ENCODE measurements at regions not wholly inside any gene's neighbourhood (a gene's known extent, or its start where the extent isn't known, plus 50 kb on each side); places are given as distances from the start of the nearest gene placed in this dataset.
"Not testable (repeated sequence)": the region's sequence is repeated elsewhere in the genome, so short reads cannot be mapped to it uniquely, and the experiment has no call there.

DNA sequence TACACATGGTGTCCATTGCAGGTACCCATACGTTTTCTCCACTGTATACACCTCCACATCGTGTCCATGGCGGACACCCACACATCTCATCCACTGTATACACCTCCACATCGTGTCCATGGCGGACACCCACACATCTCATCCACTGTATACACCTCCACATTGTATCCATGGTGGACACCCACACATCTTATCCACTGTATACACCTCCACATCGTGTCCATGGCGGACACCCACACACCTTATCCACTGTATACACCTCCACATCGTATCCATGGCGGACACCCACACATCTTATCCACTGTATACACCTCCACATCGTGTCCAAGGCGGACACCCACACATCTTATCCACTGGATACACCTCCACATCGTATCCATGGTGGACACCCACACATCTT, 50.4 kb upstream of the TTC34 start:
- DNase-seq = not testable (repeated sequence)

- no peak for DNase-seq
Observed at GRCh38 chr1:2853711-2854110, 52.2 kb upstream of the TTC34 start.

DNA sequence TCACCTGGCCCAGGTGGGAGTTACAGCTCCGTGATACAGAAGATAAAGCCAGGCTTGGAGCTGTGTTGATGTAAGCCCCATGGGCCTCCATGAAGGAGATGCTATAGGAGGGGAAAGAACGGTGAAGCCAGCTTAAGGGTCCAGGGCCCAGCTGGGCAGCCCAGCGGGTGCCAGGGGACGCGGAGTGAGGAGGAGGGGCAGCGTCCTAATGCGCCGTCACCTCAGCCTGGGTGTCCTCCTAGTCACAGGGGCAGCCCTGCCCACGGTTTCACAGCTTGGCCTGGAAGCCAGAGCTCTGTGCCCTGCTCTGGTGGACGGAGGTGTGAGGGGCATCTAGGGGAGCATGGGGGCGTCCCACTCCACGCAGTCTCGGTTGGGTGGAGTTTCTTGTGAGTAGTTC, 52.7 kb upstream of the TTC34 start:
- no peak for DNase-seq

DNA sequence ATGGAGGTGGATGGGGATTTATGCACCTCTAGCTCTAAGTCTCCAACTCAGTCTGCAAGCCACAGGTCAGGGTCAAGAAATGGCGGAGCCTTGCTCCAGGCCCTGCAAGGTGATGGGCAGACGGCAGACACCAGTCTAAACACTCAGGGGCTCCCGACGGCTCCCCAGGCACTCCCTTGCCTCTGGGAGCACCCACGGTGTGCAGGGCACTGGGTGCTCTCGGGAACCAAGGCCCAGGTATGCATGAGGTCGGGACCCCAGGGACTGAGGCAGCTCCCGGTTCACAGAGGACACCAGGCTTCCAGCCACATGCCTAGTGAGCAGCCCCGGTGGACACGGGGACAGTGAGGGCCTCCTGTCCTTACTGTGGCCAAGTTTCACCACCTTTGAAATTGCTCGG, 53.1 kb upstream of the TTC34 start:
- DNase-seq = no peak

GRCh38 chr1:2855206-2856065, 53.9 kb upstream of the TTC34 start:
- DNase-seq = no peak

DNA sequence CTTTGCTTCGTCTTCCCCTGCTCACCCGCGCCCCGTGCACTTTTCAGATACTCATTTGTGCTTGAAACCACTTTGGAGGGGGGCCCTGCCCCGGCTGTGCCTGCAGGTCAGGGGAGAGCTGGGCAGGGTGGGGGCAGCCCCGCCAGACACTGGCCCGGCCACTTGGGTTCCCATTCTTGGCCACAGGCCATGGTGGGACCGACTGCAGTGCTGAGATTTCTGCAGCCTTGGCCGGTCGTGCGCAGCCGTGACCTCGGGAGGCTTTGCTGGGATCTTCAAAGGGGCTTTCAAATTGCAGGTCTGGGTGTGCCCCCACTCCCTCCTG, 54.5 kb upstream of the TTC34 start:
- DNase-seq = no peak

DNA sequence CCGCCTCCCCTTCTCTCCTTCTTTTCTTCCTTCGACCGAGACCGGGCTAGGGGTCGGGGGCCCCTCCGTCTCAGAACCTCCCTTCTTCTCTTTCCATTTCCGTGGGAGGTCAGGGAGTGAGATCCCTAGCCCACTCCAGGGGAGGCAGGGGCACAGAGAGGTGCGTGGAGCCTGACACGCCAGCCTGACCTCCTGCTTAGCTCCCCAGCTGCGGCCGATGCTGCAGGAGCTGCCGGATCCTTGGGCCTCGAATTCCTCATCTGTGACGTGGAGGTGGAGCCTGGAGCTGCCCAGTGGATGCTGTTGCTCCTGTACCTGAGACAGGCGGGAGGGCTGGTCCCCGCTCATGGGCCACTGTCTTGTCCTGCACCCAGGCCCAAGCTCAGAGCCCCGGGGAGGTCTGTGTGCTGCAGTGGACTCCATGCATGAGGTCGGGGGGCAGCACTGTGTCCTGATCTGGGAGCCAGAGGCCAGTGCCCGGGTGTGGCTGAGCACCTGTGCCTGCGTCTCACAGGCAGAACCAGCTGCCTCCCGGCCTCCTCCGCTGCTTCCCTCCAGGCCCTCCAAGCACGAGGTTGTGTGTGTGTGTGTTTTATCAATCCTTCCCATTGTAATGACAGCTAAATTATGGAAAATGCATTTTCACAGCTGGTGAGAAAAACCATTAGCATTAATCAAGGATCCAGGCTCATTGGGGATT, 55.3 kb upstream of the TTC34 start:
- no peak for DNase-seq

- DNase-seq = no peak
Observed at GRCh38 chr1:2857521-2857920, 56.0 kb upstream of the TTC34 start.

DNA sequence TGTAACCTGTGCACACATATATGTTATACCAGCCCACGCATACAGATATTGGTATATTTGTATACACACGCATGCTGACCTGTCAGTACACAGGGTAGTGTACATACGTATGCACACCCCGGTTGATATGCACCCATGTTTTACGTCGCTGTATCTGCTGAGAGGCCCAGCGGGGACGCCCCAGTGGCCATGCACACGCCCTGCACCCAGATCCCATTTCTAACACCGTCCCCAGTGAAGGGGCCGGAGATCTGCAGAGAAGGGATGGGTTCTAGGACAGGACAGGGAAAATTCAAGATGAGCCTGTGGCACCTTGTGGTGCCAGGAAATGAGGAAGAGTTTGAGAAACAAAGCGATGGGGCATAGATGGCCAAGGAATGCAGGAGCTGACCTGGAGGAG, 57.2 kb upstream of the TTC34 start:
- no peak for DNase-seq

DNA sequence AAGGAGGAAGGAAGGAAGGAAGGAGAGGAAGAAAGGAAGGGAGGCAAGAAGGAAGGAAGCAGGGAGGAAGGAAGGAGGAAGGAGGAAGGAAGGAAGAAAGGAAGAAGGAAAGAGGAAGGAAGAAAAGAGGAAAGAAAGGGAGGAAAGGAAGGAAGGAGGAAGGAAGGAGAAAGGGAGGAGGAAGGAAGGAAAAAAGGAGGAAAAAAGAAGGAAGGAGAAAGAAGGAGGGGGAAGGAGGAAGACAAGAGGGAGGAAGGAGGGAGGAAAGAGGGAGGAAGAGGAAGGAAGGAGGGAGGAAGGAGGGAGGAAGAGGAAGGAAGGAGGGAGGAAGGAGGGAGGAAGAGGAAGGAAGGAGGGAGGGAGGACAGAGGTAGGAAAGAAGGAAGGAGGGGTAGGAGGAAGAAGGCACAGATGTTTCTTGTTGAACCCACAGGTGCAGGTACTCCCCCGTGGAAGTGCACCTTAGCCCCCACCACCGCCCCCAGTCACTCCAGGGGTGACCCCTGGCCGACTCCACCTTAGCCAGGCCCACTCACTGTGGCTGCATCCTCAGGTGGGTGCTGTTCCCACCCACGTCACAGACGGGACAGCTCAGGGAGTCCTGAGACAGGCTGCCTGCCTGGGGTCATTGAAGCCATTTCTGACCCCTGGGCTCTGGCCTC, 57.9 kb upstream of the TTC34 start:
- DNase-seq = no peak

DNA sequence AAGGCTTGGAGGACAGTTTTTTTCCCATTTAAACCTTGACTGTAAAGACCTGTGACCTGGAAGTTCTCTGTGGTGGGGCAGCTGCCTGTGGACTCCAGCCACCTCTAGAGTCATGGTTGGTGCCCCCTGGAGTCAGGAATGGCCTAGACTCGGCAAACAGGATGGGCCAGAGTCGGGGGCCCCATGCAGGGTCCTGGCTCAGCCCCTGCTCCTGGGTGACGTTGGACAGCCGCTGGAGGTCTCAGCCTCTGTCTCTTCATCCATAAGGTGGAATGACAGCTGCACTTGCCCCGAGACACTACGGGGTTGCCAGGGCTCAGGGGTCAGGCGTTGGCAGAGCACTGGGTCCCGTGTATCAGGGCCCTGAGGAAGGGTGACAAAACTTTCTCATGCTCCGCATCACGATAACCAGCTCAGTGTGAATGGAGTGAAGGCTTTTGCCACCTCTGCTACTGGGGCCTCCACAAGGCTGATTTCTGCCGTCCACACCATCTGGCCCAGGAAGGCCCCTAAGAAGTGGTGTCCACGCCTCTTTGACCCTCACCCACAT, 58.5 kb upstream of the TTC34 start:
- no peak for DNase-seq

- no peak for DNase-seq
Observed at GRCh38 chr1:2860476-2861142, 59.1 kb upstream of the TTC34 start.

DNA sequence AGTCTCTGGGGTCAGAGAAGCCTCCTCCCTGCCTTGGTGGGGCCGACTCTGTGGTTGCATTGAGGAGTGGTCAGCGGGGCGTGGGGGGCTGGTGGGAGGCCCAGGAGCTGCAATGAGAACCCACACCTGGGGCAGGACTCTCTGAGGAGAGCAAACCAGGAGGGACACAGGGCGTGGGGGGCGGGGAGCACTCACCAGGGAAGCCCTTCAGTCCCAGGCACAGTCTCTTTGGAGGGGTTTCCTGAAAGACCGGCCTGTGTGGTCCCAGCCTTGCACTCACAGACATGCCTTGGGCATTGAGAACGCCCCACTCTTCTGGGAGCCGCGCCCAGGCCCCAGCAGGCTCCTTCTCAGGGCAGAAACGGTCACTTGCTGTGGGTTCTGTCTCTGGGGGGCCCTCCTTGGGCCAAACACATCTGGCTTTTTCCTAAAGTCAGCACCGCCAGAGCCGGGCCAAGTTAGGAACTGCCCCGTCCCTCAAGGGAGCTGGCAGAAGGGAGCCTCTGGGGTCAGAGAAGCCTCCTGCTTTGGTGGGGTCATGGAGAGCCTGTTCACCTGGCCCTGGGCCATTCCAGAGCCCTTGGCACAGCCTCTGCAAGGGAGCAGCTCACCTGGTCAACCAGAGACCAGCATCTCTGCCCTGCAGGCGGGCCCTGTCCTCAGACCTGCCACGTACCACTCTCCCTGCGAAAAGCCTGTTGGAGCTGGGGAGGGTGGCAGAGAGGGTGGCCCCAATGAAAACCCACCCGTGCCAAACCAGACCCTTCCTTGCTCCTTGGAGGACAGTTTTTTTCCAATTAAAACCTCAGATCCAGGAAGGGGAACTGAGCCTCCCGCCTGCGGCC, 59.9 kb upstream of the TTC34 start:
- DNase-seq = no peak

DNA sequence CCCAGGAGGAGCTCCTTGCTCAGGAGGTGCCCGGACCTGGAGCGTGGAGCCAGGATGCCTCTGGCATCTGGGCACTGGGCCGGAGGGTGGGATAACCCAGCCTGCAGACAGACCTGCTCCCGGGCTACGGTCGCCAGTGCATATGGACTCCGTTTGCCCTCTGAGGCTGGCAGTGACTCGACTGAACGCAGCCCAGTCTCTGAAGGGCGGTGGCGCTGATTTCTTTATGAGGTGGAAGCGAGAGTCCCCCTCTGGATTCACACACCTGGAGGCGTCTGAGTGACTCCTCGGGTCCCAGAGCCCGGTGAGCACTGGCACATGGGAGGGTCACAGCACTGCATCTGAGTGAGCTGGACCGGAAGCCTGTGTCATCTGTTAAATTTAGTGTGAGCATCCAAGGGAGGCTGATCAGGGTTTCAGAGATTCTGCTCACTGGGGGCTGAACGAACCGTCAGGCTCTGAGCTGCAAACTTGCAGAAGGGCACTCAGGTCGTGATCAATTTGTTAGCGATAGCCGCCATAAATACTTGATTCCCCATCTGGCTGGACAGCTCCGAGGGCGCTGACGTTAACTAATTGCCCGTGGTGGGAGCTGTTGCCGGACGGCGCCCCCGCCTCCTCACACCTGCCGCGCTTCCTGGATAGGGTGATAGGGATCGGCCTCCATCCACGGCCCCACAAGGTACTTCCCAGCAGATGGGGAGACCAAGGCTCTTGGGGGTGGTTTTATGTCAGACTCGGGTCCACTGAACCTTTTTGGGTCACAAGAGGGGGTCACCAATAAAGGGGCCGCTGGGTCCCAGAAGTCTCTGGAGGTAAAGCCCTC, 60.7 kb upstream of the TTC34 start:
- no peak for DNase-seq

- DNase-seq = no peak
Observed at GRCh38 chr1:2862814-2863647, 61.5 kb upstream of the TTC34 start.

DNA sequence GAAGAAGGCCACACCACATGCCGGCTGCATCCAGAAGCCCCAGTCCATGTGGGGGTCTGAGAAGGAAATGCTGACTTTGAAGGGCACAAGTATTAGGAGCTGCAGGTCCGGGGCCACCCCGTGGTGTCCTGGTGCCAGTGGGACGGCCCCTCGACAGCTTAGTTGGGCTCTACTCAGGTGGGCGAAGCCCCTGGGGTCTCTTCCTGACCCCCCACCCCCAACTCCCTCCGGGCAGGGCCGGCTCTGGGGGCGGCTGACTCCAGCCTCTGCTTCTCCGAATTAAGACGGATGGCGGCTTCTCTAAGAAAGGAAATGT, 62.1 kb upstream of the TTC34 start:
- no peak for DNase-seq

GRCh38 chr1:2864203-2864905, 62.9 kb upstream of the TTC34 start:
- DNase-seq = no peak

GRCh38 chr1:2865000-2865399, 63.5 kb upstream of the TTC34 start:
- DNase-seq = no peak

All from nucleus accumbens (tissue), 56 donors.